Stimulated activated CD8-positive, alpha-beta memory T cell treated with anti-CD3 and anti-CD28 coated beads, Interleukin-4, amount 100 ng/mL, for 24 hours (primary cell): ENCODE measurements at regions not wholly inside any gene's neighbourhood (a gene's known extent, or its start where the extent isn't known, plus 50 kb on each side); places are given as distances from the start of the nearest gene placed in this dataset.

Experiments
- DNase-seq: peaks from one replicate; pipeline ENCODE4 v3.0.0-alpha.2; 2020; ENCODE audit warnings: low read depth

DNA sequence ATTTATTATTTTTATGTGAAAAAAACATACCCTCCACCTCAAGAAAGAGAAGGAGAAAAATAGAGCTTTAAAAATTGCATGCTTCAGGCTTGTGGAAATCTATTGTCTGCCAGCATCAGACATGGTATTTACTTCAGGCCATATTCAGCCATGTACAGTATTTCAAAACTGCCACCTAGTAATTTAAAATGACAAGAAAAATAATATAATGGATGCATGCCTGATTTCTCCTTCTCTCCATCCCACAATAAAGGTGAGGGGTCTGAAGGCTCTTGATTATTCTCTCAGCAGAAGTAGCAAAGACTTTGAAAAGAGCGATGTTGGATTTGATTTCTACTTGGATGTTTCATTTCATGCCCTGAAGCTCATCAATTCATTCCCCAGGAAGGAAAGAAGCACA, 250.7 kb downstream of the TBC1D4 start:
- no peak for DNase-seq

DNA sequence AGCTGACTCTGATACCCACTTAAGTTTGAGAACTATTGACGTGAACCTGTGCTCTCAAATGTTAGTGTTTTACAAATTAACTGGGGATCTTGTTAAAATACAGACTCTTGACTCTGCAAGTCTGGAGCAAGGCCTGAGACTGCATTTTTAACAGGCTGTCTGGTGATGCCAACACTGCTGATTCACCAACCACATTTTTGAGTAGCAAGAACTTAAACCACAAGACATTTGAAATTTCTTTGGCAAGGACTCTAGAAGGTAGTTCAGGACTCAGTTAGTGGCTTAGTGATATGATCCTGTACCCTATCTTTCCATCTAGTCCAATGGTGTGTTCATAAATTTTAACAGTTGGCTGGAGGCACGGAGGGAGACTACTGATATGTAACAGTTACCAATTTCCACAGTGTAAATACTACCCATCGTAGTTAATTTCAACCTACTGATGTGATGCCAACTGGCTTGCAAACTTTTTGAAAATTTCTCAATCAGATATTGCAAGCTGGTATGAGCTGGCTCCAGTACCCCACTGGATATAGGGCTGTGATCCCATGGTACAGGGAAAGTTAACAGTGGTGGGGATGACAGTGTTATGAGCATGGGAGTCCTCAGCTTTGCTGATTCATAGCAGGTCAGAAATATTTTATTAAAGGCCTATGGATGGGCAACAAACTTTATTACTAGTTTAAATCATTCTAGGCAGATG, 255.1 kb downstream of the TBC1D4 start:
- no peak for DNase-seq

DNA sequence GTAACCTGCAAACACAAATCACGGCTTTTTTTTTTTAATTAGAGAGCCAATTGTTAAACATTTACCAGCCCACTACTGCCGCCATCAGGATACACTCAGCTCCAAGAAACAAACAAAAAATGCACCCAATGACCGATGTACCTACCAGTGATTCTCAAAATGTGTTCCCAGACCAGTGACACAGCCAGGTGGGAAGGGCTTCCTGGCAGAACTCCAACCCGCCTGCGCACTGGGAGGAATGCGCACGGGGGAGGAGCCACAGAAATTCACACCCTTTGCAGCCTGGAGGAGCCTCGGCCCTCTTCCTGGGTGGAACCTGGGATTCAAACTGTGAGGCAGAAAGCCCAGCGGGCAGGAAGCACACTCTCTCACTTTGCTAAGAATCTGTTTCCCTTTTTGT, 255.9 kb downstream of the TBC1D4 start:
- no peak for DNase-seq

DNA sequence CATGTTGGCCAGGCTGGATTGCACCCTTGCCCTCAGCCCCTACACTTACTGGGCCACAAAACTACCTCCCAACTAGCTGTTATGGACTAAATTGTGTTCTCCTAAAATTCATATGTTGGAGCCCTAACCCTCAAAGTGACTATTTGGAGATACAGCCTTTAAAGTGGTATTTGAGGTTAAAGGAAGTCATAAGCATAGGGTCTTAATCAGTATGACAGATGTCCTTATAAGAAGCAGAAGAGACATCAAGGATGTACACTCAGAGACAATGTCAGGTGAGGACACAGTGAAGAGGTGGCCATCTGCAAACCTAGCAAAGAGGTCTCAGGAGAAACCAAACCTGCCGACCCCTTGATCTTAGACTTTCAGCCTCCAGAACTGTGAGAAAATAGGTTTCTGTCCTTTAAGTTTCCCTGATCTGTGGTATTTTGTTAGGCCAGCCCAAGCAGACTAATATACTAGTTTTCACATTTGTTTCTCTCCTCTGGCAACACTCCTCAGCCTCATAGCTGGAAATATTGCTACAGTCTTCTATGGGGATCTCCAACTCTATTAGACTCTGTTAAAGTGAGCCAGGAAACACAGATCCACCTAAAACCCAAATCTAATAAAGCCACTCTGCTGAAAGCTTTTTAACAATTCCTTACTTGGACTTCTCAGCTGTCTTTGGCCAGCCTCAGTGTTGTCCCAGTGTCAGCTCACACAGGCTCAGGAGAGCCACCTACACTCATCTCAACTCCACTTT, 256.5 kb downstream of the TBC1D4 start:
- DNase-seq = no peak

DNA sequence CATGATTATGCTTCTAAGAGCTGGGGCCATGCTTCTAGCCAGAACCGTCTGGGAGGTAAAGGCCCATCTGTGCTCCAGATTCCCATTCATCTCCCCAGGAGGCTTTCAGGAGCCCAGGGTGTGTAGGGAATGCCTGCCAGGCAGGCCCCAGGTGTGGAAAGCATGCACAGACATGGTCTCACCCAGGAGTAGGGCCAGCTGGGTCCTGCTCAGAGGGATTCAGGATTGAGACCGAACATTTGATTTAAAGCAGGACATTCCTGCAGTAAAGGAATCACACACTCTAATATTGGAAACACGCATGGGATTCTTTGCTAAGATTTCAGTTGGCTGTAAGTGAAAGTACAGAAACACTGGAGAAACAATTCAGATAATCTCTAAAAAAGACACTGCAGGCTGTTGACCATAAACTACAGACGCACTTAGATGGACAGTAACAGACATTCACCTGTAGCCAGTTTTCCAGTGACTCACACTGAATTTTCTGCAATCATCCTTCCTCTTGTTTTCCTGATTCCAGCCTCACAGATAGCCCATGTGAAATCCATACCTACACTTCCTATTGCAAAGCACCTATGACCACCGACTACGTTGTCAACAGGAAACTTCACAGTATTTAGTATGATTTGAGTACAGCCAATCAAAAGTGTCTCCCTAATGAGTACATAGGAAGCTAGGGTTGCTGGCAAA, 257.8 kb downstream of the TBC1D4 start:
- no peak for DNase-seq

DNA sequence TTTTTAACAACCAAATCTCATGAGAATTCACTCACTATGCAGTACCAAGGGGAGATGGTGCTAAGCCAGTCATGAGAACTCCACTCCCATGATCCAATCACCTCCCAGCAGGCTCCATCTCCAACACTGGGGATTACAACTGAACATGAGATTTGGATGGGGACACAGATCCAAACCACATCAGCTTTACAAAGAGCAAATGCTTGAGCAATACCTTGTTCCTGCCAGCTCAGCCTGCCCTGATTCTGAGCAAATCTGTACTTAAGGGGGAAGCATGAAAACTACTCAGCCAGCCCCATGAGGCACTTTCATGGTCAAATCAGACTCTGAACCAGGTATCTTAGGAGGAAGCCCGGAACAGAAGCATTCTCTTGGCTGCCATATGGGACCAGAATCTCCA, 259.9 kb downstream of the TBC1D4 start:
- no peak for DNase-seq

DNA sequence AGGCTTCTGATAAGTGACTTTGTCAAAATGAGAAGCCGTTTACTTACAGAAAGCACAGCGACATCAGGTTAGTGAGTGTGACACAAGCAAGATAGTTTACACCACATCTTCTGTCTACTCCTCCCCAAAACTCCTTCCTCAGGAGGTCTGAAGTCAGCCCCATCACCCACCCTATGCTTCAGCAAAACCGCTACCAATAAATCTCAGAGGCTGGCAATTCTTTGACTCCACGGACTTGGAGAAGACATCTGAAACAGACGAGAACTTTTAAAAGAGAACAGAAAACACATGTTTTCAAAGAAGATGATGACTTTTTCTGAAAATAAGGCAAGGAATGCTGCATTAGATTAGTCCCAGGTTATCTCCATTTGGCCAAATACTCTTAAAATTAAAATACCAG, 261.1 kb downstream of the TBC1D4 start:
- no peak for DNase-seq

DNA sequence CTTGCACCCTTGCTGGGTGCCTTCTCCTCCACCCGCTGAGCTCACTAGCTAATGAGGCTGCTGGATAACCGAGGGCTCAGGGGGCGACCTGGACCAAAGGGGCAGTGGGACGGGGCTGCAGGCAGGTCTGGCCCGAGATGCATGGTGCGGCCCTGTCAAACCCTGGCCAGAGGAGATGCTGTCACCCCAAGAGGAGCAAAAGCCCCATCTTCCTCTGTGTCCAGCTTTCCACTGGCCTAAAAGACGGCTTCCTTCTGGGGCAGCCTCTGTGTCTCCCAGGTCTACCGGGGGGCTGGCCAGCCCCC, 261.8 kb downstream of the TBC1D4 start:
- DNase-seq = no peak

DNA sequence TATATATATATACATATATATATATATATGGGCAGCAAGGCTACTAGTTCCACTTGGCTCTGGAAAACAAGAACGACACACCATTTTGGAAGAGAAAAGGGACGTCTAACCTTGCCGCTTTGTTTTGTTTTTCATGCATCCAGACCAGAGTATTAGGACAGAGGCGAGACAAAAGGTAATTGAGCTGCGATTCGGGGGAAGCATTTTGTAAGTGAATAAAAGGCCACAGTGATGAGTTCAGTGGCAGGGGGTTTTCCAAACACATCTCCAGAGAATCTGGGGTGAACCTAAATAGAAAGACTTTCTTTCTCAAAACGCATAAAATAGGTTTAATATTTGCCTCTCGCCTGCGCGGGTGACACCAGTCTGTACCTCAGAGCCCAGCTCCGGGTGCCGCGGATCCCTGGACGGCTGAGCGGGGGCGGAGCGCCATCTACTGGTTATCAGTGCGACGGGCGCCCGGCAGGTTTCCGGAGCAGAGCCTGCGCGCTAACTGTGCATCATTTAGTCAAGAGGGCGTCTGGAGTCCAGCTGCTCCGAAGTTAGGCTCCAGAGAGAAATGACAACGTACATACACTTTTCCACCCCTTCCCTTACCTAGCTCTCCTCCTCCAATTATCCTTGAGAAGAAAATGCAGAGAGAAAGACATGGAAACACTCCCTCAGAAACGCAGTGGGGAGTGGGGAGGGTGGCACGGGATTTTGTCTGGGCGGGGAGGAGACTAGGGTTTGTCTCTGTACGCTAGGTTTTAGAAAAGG, 262.3 kb downstream of the TBC1D4 start:
- peak; percentile 74 for DNase-seq

DNA sequence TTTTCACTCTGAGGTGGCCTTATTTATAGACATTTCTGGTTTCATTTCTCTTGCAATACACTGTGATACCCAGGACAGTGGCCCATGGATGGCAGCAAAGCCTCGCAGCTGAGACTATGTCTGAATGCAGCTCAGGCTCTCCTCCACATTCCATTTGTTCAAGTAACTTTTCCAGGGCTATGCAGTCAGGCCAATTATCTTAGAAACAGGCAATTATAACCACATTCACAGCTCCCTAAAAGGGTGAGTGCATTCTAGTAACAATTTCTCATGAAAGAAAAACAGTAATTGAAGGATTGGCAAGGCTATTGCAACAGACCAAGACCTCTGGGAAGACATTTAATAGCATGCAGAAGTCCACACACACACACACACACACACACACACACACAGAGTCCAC, 264.0 kb downstream of the TBC1D4 start:
- no peak for DNase-seq

DNA sequence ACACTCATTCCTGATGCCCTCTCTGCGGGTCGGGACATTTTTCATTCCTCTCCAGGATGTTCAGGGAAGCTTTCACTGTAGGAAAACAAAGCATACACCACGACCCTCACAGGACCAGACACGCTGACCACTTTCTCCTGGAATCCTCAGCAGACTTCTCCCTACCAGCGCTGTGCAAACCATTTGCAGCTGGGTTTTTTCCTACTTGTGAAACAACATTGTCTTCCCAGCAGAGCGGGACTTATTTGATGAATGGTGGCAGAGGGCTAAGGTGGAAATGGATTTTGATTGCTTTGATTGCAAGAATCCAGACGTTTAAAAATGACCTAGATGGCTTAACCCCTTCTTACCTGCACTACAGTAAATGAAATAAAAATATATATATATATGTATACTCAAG, 265.9 kb downstream of the TBC1D4 start:
- no peak for DNase-seq

DNA sequence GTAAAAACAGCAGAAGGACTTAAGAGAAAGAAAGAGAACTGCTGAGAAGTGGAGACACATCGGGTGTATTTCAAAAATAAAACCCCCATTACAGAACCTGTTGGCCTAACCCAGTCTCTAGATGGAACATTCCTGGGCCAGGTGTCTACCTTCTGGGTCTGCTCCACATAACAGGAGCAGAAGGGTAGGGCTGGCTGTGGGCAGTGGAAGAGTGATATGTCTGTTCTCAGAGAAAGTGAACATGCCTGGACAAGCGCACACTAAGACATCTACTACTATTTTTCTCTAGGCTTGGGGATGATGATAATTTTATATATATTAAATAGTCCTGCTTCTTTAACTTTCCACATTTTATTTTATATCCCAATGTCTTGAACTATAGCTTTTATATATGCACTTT, 267.1 kb downstream of the TBC1D4 start:
- DNase-seq = no peak

DNA sequence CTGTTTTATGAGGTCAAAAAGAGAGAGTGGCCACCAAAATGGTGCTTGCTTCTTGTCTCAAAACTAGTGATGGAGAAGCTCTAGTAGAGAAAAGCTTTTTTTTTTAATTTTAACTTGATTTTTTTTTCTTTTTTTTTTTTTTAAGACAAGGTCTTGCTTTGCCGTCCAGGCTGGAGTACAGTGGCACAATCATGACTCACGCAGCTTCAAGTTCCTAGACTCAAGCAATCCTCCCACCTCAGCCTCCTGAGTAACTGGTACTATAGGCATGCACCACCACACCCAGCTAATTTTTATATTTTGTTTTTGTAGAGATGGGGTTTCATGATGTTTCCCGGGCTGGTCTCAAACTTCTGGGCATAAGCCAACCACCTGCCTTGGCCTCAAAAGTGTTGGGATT, 279.0 kb downstream of the TBC1D4 start:
- no peak for DNase-seq

DNA sequence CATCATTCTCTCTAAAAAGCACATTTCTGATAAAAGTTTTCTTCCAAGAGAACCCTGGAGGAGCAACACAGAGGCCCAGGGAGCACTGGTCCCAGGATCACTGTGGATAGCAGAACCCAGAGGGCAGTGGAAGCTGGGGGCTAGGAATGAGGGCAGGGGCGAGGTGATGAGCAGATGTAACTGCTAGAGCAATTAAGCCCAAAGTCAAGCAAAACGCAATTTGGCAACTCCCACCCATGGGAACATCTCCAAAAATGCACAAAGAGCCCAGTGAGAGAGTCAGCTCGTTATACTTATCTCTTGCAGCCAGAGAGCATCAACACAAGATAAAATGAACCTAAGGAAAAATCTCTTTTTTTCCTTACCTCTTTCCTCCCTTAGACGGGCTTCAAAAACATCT, 284.2 kb downstream of the TBC1D4 start:
- DNase-seq = no peak

DNA sequence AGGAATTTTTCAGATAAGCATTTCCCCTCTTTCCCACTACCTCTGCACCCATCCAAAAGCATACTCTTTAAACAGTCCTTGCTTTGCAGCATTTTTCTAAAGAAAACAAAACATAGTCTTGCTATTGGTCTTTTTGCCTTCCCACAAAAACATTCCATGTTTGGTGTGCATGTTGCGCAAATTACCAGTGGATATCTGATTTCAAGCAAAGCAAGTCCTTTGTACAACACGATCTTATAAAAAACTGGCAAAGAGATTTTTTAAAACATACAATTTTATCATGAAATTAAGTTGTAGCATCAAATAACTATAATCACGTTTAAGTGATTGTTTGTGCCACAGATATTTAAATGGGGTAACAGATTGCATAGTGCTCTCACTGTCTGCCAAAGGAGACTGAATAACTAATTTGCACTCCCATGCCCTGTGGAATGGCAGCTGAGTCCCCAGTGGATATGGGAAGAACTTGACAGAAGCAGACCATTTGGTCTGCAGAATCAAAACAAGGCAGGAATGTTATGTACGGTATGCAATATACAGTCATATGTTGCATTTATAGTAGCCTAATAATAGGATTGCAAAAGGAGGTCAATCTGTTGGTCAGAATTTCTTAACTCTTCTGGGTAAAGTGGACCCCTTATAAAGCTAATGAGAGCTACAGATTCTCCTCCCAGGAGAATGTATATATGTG, 285.7 kb downstream of the TBC1D4 start:
- no peak for DNase-seq

DNA sequence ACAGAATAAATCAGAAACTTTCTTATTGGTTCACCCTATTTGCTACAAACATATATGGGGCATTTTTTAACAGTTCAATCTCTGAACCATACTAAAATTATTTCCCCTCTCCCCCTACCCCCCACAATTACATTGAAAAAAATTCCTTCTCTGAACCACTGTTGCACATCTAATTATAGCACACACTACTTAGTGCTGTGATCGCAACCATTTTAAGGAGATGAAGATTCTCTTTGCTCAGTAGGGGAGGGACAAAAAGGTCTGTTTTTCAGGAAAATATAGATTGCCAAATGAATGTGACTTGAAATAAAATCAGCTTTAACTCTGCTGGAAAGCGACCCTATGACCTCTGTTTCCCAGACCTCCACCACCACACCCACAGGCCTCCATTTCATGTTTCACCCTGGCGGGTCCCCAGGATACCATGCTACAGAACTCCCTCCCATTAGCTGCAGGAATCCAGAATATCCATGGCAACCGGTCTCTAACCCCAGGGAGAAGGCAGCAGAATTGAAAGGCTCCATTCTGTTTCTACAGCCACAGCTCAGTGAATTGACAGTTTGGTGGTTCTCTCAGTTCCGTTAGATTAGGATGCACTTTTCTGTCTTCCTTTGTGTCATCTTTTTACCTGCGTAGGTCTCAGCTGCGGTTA, 286.3 kb downstream of the TBC1D4 start:
- no peak for DNase-seq

DNA sequence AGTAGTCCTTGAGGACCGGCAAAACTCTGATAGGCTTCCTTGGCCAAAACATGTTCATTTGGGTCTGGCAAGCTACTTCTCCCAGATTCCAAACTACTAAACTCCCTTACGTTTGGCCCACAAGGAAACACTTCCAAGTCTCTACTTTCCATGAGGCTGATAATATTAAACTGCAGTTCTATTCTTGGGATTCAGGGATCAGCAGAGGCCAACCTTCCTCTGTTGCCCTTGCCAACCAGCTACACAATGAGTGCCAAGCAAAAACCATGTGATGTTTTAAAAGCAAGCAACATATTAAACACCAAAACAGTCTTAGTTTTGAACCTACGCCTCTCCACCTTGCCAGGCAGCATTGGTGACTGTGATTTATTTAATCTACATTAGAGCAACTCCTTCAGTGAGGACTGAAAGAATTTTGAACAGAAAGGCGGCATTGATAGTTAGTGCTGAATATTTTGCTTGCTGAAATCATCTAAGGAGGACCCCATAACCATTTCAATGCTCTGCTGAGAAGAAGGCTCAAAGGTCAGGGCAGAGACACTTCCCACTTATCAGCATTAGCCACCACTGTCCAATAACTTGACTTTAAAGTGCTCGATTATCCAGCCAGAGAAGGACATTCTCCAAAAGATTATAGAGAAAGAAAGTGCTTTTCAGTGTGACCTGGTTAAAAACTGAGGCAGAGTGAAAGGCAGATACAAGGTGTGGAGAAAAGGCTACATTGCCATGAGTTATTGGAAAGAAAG, 287.1 kb downstream of the TBC1D4 start:
- DNase-seq = no peak

DNA sequence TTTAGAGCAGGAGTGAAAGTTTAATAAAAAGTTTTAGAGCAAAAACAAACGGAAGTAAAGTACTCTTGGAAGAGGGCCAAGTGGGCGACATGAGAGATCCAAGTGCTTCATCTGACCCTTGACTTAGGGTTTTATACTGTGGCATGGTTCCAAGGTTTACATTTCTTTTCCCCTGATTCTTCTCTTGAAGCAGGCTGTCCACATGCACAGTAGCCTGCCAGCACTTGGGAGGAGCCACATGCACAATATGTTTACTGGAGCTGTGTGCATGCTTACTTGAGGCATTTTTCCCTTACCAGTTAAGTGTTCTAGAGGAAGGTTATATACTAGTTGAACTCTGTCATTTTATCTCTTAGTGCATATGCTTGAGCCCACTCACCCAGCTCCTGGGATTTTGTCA, 295.6 kb downstream of the TBC1D4 start:
- no peak for DNase-seq

DNA sequence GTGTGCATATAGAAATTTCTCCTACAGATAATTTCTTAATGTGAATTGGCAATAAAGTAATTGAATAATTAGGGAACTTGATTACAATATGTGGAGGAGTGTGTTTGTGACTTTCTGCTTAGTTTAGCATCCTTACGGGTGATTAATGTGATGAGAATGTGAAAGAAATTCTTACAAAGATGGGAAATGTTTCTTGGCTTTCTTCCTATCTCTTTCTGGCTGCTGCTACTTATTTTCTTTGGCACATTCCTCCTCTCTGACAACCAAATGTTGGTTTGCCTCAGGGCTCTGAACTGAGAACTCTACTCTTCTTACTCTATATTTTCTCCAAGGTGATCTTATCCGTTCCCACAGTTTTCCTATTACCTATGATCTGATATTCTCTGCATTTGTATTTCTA, 300.1 kb downstream of the TBC1D4 start:
- DNase-seq = no peak

DNA sequence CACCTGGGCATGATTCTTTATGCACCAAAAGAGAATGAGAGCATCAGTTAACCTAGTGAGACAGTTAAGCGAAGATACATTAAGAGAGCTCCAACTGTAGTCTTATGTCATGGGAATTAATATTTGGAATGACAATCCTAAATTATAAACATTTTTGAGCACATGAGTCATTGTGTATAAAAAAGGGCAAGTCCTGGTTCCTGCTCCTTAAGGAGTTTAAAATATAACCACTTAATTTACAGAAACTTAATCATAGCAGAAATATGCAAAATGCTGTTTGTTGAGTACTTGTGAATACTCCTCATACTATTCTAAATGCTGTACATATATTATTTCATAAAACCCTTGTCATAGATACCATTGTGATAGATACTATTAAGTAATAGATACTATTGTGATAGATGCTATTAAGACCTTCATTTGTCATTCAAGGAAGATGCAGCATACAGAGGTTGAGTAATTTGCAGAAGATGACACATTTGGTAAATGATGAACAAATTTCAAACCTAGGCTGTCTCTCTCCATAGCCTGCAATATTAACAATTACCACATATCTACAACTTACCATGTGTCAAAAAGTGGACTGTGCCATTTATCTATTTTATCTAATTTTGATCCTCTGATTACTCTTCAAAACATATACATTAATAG, 301.0 kb downstream of the TBC1D4 start:
- DNase-seq = no peak
